GM12878 (cell line): ENCODE measurements at regions not wholly inside any gene's neighbourhood (a gene's known extent, or its start where the extent isn't known, plus 50 kb on each side); places are given as distances from the start of the nearest gene placed in this dataset.

Source experiments
- ATAC-seq: fragments of 200-7000 bp; cut with Tn5 transposase; 3 replicates; pipeline ENCODE4 v1.9.1; 2020; ENCODE audit warnings: mild to moderate bottlenecking, moderate library complexity
- BruUV-seq: library from RNA; stranded (reverse); fragments of 400-500 nt; replicated peaks from 2 replicates; lab custom pipeline; 2021; lab: Mats Ljungman, UMichigan
- CTCF ChIA-PET: fragments of 300-600 bp; sonication (Branson Sonifier 250); formaldehyde crosslinking; extraction: SDS; loops from one replicate; lab custom pipeline; 2021; ENCODE audit warnings: inconsistent platforms; lab: Yijun Ruan, JAX
- POLR2A ChIA-PET: fragments of 350-600 bp; formaldehyde crosslinking; extraction: SDS; loops from one replicate; lab custom pipeline; 2021; ENCODE audit warnings: inconsistent platforms; lab: Charles Lee
- RAD21 ChIA-PET: fragments of 300-600 bp; sonication (Branson Sonifier 250); formaldehyde crosslinking; loops from one replicate; lab custom pipeline; 2023; ENCODE audit warnings: antibody characterized with exemption; ENCODE audit not compliant: unreplicated experiment; lab: Charles Lee
- SMC1A ChIA-PET: fragments of 300-600 bp; sonication (Branson Sonifier 250); formaldehyde crosslinking; loops from one replicate; lab custom pipeline; 2023; ENCODE audit not compliant: unreplicated experiment, uncharacterized antibody; lab: Charles Lee
- DNase-seq: peaks from one replicate; pipeline ENCODE4 v3.0.0-alpha.2; 2011; ENCODE audit warnings: low read depth, low spot score
- FAIRE-seq: peaks from 3 replicates; lab custom pipeline; 2011; peaks lifted over from hg19 to GRCh38; lab: Jason Lieb, UNC
- H2AFZ ChIP-seq: 2 replicates; pipeline ENCODE4 v1.6.0; 2011; ENCODE audit warnings: low read depth, low read length, control low read depth; ENCODE audit not compliant: control insufficient read depth
- H3K27ac ChIP-seq: 2 replicates; pipeline ENCODE4 v1.5.1; 2011; ENCODE audit warnings: control low read depth; ENCODE audit not compliant: control insufficient read depth, insufficient read depth
- H3K27me3 ChIP-seq, 2 experiments: replicated peaks in 1 of 2; 2 replicates each; pipeline versions ENCODE4 v1.6.0 to v1.6.1; 2011; ENCODE audit warnings: low read length in 1 of 2; ENCODE audit not compliant: control insufficient read depth in 2 of 2, insufficient read depth in 2 of 2
- H3K36me3 ChIP-seq, 2 experiments: 2 replicates each; pipeline ENCODE4 v1.5.1; 2011; ENCODE audit warnings: low read length in 1 of 2; ENCODE audit not compliant: control insufficient read depth in 2 of 2, insufficient read depth in 2 of 2
- H3K4me1 ChIP-seq: 2 replicates; pipeline ENCODE4 v1.6.1; 2011; ENCODE audit warnings: mild to moderate bottlenecking, low read length, moderate library complexity, mixed read lengths; ENCODE audit not compliant: control insufficient read depth, insufficient read depth
- H3K4me2 ChIP-seq: 2 replicates; pipeline ENCODE4 v1.6.0; 2011; ENCODE audit warnings: control low read depth; ENCODE audit not compliant: control insufficient read depth, insufficient read depth
- H3K4me3 ChIP-seq: fragments of 200-600 bp; sonication (generic); 2 replicates; pipeline ENCODE4 v1.5.1; 2016
- H3K79me2 ChIP-seq: 2 replicates; pipeline ENCODE4 v1.6.0; 2011; ENCODE audit warnings: low read length; ENCODE audit not compliant: control insufficient read depth, insufficient read depth
- H3K9ac ChIP-seq: 2 replicates; pipeline ENCODE4 v1.8.0; 2011; ENCODE audit warnings: low read length, control low read depth, mixed read lengths; ENCODE audit not compliant: control insufficient read depth, insufficient read depth
- H3K9me3 ChIP-seq: replicated peaks from 3 replicates; pipeline ENCODE4 v1.5.1; 2011; ENCODE audit warnings: mild to moderate bottlenecking, low read length; ENCODE audit not compliant: control insufficient read depth, insufficient read depth
- H4K20me1 ChIP-seq: 2 replicates; pipeline ENCODE4 v1.6.0; 2011; ENCODE audit not compliant: control insufficient read depth, insufficient read depth
- JUNB ChIP-seq: IDR thresholded peaks from 2 replicates; pipeline ENCODE4 v1.6.1; 2016; ENCODE audit warnings: antibody characterized with exemption, mild to moderate bottlenecking
- PBX3 ChIP-seq: IDR thresholded peaks from 2 replicates; pipeline ENCODE4 v1.6.1; 2011; ENCODE audit warnings: mild to moderate bottlenecking, low read depth, low read length, moderate library complexity; ENCODE audit not compliant: insufficient replicate concordance
- RAD21 ChIP-seq: IDR thresholded peaks from 2 replicates; pipeline ENCODE4 v1.6.1; 2011; ENCODE audit warnings: mild to moderate bottlenecking, low read depth, low read length, moderate library complexity; ENCODE audit not compliant: insufficient read depth
- SIX5 ChIP-seq: IDR thresholded peaks from 2 replicates; pipeline ENCODE4 v1.6.1; 2011; ENCODE audit warnings: mild to moderate bottlenecking, low read depth, low read length, moderate library complexity; ENCODE audit not compliant: severe bottlenecking
- SP1 ChIP-seq: IDR thresholded peaks from one replicate; pipeline ENCODE4 v1.6.1; 2011; ENCODE audit warnings: low read depth, low read length
- SUPT20H ChIP-seq: IDR thresholded peaks from 2 replicates; pipeline ENCODE4 v1.6.1; 2011; ENCODE audit warnings: low read depth, mild to moderate bottlenecking, low read length, moderate library complexity, borderline replicate concordance; ENCODE audit not compliant: control insufficient read depth
- TARDBP ChIP-seq: IDR thresholded peaks from 2 replicates; pipeline ENCODE4 v1.6.1; 2016; ENCODE audit warnings: borderline replicate concordance
- ZNF592 ChIP-seq: fragments of 450-650 bp; IDR thresholded peaks from 2 replicates; pipeline ENCODE4 v1.6.1; 2017; ENCODE audit warnings: mild to moderate bottlenecking, moderate library complexity
- ZNF687 ChIP-seq: fragments of 450-650 bp; IDR thresholded peaks from 2 replicates; pipeline ENCODE4 v1.6.1; 2017; ENCODE audit warnings: mild to moderate bottlenecking, moderate library complexity
- WGBS: methylation state at CpG from one replicate; pipeline ENCODE4 v1.1.6; 2016; ENCODE audit warnings: low lambda C conversion rate; ENCODE audit not compliant: insufficient replicate concordance, insufficient coverage; ENCODE audit errors: missing lambda C conversion rate; 5-methylcytosine and 5-hydroxymethylcytosine counted together
- in situ Hi-C: fragments of 300-500 bp; cut with MboI; formaldehyde crosslinking; loops from 9 replicates; pipeline ENCODE4 v1.14.3; 2018; ENCODE audit warnings: mixed read lengths
- intact Hi-C: fragments of 100-400 bp; cut with micrococcal nuclease; formaldehyde crosslinking; loops from one replicate; pipeline ENCODE4 v1.14.2; 2022; ENCODE audit not compliant: unreplicated experiment

GRCh38 chr3:3368306-3368705 lies 188.8 kb upstream of the CRBN start (continued):
- no peak for TF ChIP-seq ZNF592

- in situ Hi-C loops (no loop called here), intact Hi-C loops (no loop called here)
- DNase-seq (no peak), FAIRE-seq (no peak), ATAC-seq (no peak)
- Histone ChIP-seq H3K79me2 (no peaks in the 10 kb centered on the region), H3K9me3 (no peaks in the 10 kb centered on the region), H3K4me3 (no peak overlapping the region), H3K27me3 (no peaks in the 10 kb centered on the region), H3K36me3 (no peaks in the 10 kb centered on the region), H2AFZ (no peak overlapping the region), H3K9ac (no peak overlapping the region)
- SMC1A ChIA-PET: no interaction called here
- BruUV-seq: no TSS peak
- TF ChIP-seq TARDBP (no peak), ZNF687 (no peak), SIX5 (no peak), JUNB (no peak), PBX3 (no peak), SP1 (no peak), SUPT20H (no peak), RAD21 (no peak)
- TF ChIP-seq, all 136 proteins: peak for 0
- ChIA-PET CTCF (no interaction called here), RAD21 (no interaction called here), POLR2A (no interaction called here)
- Histone ChIP-seq H3K4me2 (no peak overlapping the region), H4K20me1 (no peaks in the 10 kb centered on the region), H3K27ac (no peak overlapping the region), H3K4me1 (no peaks in the 10 kb centered on the region)
- 29% methylated on average over 5 of the region's 5 CpGs for WGBS
Observed at GRCh38 chr3:3366386-3366785, 186.9 kb upstream of the CRBN start.
